ENCODE measurements at regions not wholly inside any gene's neighbourhood (a gene's known extent, or its start where the extent isn't known, plus 50 kb on each side); places are given as distances from the start of the nearest gene placed in this dataset.
"Not testable (repeated sequence)": the region's sequence is repeated elsewhere in the genome, so short reads cannot be mapped to it uniquely, and the experiment has no call there.

- peaks cover 9% of the 10 kb centered on the region for H3K4me1 ChIP-seq (ENCODE audit: control insufficient read depth, extremely low read depth, insufficient read depth, low read length)
- peak overlapping the region; percentile 18 for H2AFZ ChIP-seq (ENCODE audit: control insufficient read depth, low read length)
- no peaks in the 10 kb centered on the region for H3K9me3 ChIP-seq (ENCODE audit: control insufficient read depth, low read depth, low read length)
- H4K20me1 ChIP-seq (ENCODE audit: control insufficient read depth, extremely low read depth, insufficient read depth, low read length) = no peaks in the 10 kb centered on the region
- no peak overlapping the region for H3K9ac ChIP-seq (ENCODE audit: control insufficient read depth, extremely low read depth, insufficient read depth, low read length)
- TF ChIP-seq EZH2 (IDR thresholded peaks at IDR 0.05; ENCODE audit: low read length) (no peak), CTCF (optimal IDR thresholded peaks at IDR 0.05 in 1 of 3, IDR thresholded peaks at IDR 0.05 in 1 of 3, conservative IDR thresholded peaks at IDR 0.05 in 1 of 3; ENCODE audit: extremely low read depth in 1 of 3, insufficient read depth in 2 of 3, low read length in 3 of 3) (no peak)
- H3K27ac ChIP-seq (ENCODE audit: control insufficient read depth, insufficient read depth, low read length) = no peak overlapping the region
- H3K4me3 ChIP-seq (ENCODE audit: control insufficient read depth in 2 of 3, extremely low read depth in 1 of 3, insufficient read depth in 2 of 3, low read depth in 1 of 3, low read length in 3 of 3) = no peak overlapping the region
- DNase-seq (ENCODE audit: low read depth, low spot score) (no peak), FAIRE-seq (no peak)
- H3K36me3 ChIP-seq (ENCODE audit: control insufficient read depth in 2 of 2, extremely low read depth in 1 of 2, insufficient read depth in 2 of 2, low read length in 2 of 2) = no peaks in the 10 kb centered on the region
- H3K79me2 ChIP-seq (ENCODE audit: control insufficient read depth, insufficient read depth, low read length) = no peaks in the 10 kb centered on the region
- H3K9me1 ChIP-seq (ENCODE audit: control insufficient read depth, extremely low read depth, insufficient read depth, low read length) = no peaks in the 10 kb centered on the region
- no peaks in the 10 kb centered on the region for H3K27me3 ChIP-seq (ENCODE audit: control insufficient read depth, extremely low read depth, insufficient read depth, low read length)
- dilution Hi-C loops (cut with MboI; ENCODE audit: extremely low pct_ligation_motif_present, low sequenced_read_pairs) = no loop called here
- no peak overlapping the region for H3K4me2 ChIP-seq (ENCODE audit: control insufficient read depth, extremely low read depth, insufficient read depth, low read depth, low read length)
Measured at GRCh38 chr5:36423578-36424307, 122.0 kb upstream of the RANBP3L start.

- DNase-seq (ENCODE audit: low read depth, low spot score); H3K9me3 ChIP-seq (ENCODE audit: control insufficient read depth, low read depth, low read length); H3K79me2 ChIP-seq (ENCODE audit: control insufficient read depth, insufficient read depth, low read length); H3K27ac ChIP-seq (ENCODE audit: control insufficient read depth, insufficient read depth, low read length); H3K27me3 ChIP-seq (ENCODE audit: control insufficient read depth, extremely low read depth, insufficient read depth, low read length); H3K4me2 ChIP-seq (ENCODE audit: control insufficient read depth, extremely low read depth, insufficient read depth, low read depth, low read length); H4K20me1 ChIP-seq (ENCODE audit: control insufficient read depth, extremely low read depth, insufficient read depth, low read length); FAIRE-seq; H3K36me3 ChIP-seq (ENCODE audit: control insufficient read depth in 2 of 2, extremely low read depth in 1 of 2, insufficient read depth in 2 of 2, low read length in 2 of 2); dilution Hi-C loops (cut with MboI; ENCODE audit: extremely low pct_ligation_motif_present, low sequenced_read_pairs); H2AFZ ChIP-seq (ENCODE audit: control insufficient read depth, low read length); H3K9me1 ChIP-seq (ENCODE audit: control insufficient read depth, extremely low read depth, insufficient read depth, low read length); H3K9ac ChIP-seq (ENCODE audit: control insufficient read depth, extremely low read depth, insufficient read depth, low read length); H3K4me1 ChIP-seq (ENCODE audit: control insufficient read depth, extremely low read depth, insufficient read depth, low read length); H3K4me3 ChIP-seq (ENCODE audit: control insufficient read depth in 2 of 3, extremely low read depth in 1 of 3, insufficient read depth in 2 of 3, low read depth in 1 of 3, low read length in 3 of 3): not testable (repeated sequence)
Measured at GRCh38 chr5:36426070-36426469, 124.4 kb upstream of the RANBP3L start.

GRCh38 chr5:36435516-36435915 is 133.8 kb upstream of the RANBP3L start:
- FAIRE-seq (no peak), DNase-seq (ENCODE audit: low read depth, low spot score) (no peak)
- Histone ChIP-seq H3K4me2 (ENCODE audit: control insufficient read depth, extremely low read depth, insufficient read depth, low read depth, low read length) (no peak overlapping the region), H2AFZ (ENCODE audit: control insufficient read depth, low read length) (no peak overlapping the region), H3K9me3 (ENCODE audit: control insufficient read depth, low read depth, low read length) (no peaks in the 10 kb centered on the region), H3K4me1 (ENCODE audit: control insufficient read depth, extremely low read depth, insufficient read depth, low read length) (no peaks in the 10 kb centered on the region), H3K4me3 (ENCODE audit: control insufficient read depth in 2 of 3, extremely low read depth in 1 of 3, insufficient read depth in 2 of 3, low read depth in 1 of 3, low read length in 3 of 3) (no peak overlapping the region), H3K9ac (ENCODE audit: control insufficient read depth, extremely low read depth, insufficient read depth, low read length) (no peak overlapping the region), H4K20me1 (ENCODE audit: control insufficient read depth, extremely low read depth, insufficient read depth, low read length) (no peaks in the 10 kb centered on the region), H3K79me2 (ENCODE audit: control insufficient read depth, insufficient read depth, low read length) (no peaks in the 10 kb centered on the region), H3K36me3 (ENCODE audit: control insufficient read depth in 2 of 2, extremely low read depth in 1 of 2, insufficient read depth in 2 of 2, low read length in 2 of 2) (no peaks in the 10 kb centered on the region), H3K27ac (ENCODE audit: control insufficient read depth, insufficient read depth, low read length) (no peak overlapping the region), H3K27me3 (ENCODE audit: control insufficient read depth, extremely low read depth, insufficient read depth, low read length) (no peaks in the 10 kb centered on the region), H3K9me1 (ENCODE audit: control insufficient read depth, extremely low read depth, insufficient read depth, low read length) (no peaks in the 10 kb centered on the region)
- TF ChIP-seq EZH2 (IDR thresholded peaks at IDR 0.05; ENCODE audit: low read length) (no peak), CTCF (optimal IDR thresholded peaks at IDR 0.05 in 1 of 3, IDR thresholded peaks at IDR 0.05 in 1 of 3, conservative IDR thresholded peaks at IDR 0.05 in 1 of 3; ENCODE audit: extremely low read depth in 1 of 3, insufficient read depth in 2 of 3, low read length in 3 of 3) (no peak)
- dilution Hi-C loops (cut with MboI; ENCODE audit: extremely low pct_ligation_motif_present, low sequenced_read_pairs) = no loop called here

Measured in keratinocyte (primary cell).